Activated naive CD8-positive, alpha-beta T cell treated with anti-CD3 and anti-CD28 coated beads, Interleukin-2, amount 50 U/mL, for 24 hours (primary cell): ENCODE measurements at regions not wholly inside any gene's neighbourhood (a gene's known extent, or its start where the extent isn't known, plus 50 kb on each side); places are given as distances from the start of the nearest gene placed in this dataset.

Source experiments
- ATAC-seq: fragments of 150-1000 bp; cut with Tn5 transposase; one replicate; pipeline ENCODE4 v1.10.0; 2021
- DNase-seq: peaks from one replicate; pipeline ENCODE4 v3.0.0; 2021
- H3K27ac Mint-ChIP-seq: one replicate; pipeline ENCODE4 v1.8.0; 2021; ENCODE audit warnings: mild to moderate bottlenecking, mixed read lengths
- H3K27me3 Mint-ChIP-seq: one replicate; pipeline ENCODE4 v1.8.0; 2021; ENCODE audit warnings: mixed read lengths
- H3K36me3 Mint-ChIP-seq: one replicate; pipeline ENCODE4 v1.8.0; 2021; ENCODE audit warnings: low read depth, mixed read lengths
- H3K4me1 Mint-ChIP-seq: one replicate; pipeline ENCODE4 v1.8.0; 2021; ENCODE audit warnings: mixed read lengths
- H3K4me3 Mint-ChIP-seq: one replicate; pipeline ENCODE4 v1.8.0; 2021; ENCODE audit warnings: mild to moderate bottlenecking, moderate library complexity, mixed read lengths
- H3K9me3 Mint-ChIP-seq: one replicate; pipeline ENCODE4 v1.8.0; 2021; ENCODE audit warnings: mixed read lengths

- no peak overlapping the region for H3K4me3 Mint-ChIP-seq
- no peaks in the 10 kb centered on the region for H3K27me3 Mint-ChIP-seq
- DNase-seq (no peak), ATAC-seq (no peak)
- no peaks in the 10 kb centered on the region for H3K36me3 Mint-ChIP-seq
- H3K4me1 Mint-ChIP-seq: no peaks in the 10 kb centered on the region
- no peak overlapping the region for H3K27ac Mint-ChIP-seq
- peaks cover 4% of the 10 kb centered on the region for H3K9me3 Mint-ChIP-seq
Observed at GRCh38 chr3:24769918-24770317, 275.3 kb upstream of the THRB start.

DNA sequence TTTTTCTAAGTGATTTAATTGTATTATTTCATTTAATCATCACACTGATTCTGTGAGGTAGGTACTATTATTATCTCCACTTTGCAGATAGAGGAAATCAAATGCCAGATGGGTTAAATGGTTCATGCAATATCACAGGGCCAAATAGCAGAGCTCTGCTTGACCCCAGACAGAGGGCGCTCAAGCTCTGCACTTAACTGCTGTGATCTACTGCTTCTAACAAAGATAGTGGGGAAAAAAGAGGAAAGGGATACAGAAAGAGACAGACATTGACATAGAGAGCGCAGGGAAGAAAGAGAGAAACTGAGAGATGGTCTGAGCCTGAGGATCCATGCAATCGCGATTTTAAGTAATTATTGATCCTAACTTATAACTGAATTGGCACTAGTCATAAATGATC is 279.1 kb upstream of the THRB start:
- H3K4me3 Mint-ChIP-seq: no peak overlapping the region
- DNase-seq: peak; percentile 12
- peaks cover 4% of the 10 kb centered on the region for H3K9me3 Mint-ChIP-seq
- ATAC-seq: no peak
- no peaks in the 10 kb centered on the region for H3K36me3 Mint-ChIP-seq
- H3K4me1 Mint-ChIP-seq: no peaks in the 10 kb centered on the region
- no peak overlapping the region for H3K27ac Mint-ChIP-seq
- no peaks in the 10 kb centered on the region for H3K27me3 Mint-ChIP-seq

DNA sequence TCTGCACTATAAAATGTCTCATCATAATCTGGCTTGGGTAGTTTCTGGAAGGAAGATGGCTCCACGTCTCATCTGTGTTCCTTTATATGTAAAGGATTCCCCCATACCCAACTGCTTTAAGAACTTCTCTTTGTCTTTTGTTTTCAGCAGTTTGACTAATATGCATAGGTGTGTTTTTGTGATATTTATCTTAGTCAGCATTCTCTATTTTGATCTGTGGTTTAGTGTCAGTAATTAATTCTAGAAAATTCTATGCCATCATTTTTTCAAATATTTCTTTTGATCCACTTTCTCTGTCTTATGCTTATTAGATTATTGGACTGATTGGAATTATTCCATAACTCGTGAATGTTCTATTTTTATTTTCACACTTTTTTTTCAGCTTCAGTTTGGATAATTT is 286.3 kb upstream of the THRB start:
- no peak for DNase-seq
- Mint-ChIP-seq H3K27me3 (no peaks in the 10 kb centered on the region), H3K4me1 (no peaks in the 10 kb centered on the region), H3K9me3 (peaks cover 15% of the 10 kb centered on the region), H3K4me3 (no peak overlapping the region), H3K27ac (no peak overlapping the region), H3K36me3 (no peaks in the 10 kb centered on the region)
- ATAC-seq: no peak

- H3K9me3 Mint-ChIP-seq: peaks cover 15% of the 10 kb centered on the region
- H3K4me1 Mint-ChIP-seq: no peaks in the 10 kb centered on the region
- no peaks in the 10 kb centered on the region for H3K27me3 Mint-ChIP-seq
- no peaks in the 10 kb centered on the region for H3K36me3 Mint-ChIP-seq
- H3K4me3 Mint-ChIP-seq: no peak overlapping the region
- ATAC-seq (no peak), DNase-seq (no peak)
- H3K27ac Mint-ChIP-seq: no peak overlapping the region
Observed at GRCh38 chr3:24781454-24781853, 286.8 kb upstream of the THRB start.

- H3K4me1 Mint-ChIP-seq: no peaks in the 10 kb centered on the region
- DNase-seq: no peak
- H3K27ac Mint-ChIP-seq: no peak overlapping the region
- H3K4me3 Mint-ChIP-seq: no peak overlapping the region
- ATAC-seq: no peak
- H3K9me3 Mint-ChIP-seq: no peaks in the 10 kb centered on the region
- no peaks in the 10 kb centered on the region for H3K27me3 Mint-ChIP-seq
- H3K36me3 Mint-ChIP-seq: no peaks in the 10 kb centered on the region
Observed at GRCh38 chr3:24793896-24794295, 299.2 kb upstream of the THRB start.

GRCh38 chr3:24802614-24803013 is 308.0 kb upstream of the THRB start:
- H3K9me3 Mint-ChIP-seq: no peaks in the 10 kb centered on the region
- no peak overlapping the region for H3K4me3 Mint-ChIP-seq
- DNase-seq (no peak), ATAC-seq (no peak)
- H3K4me1 Mint-ChIP-seq: no peaks in the 10 kb centered on the region
- no peak overlapping the region for H3K27ac Mint-ChIP-seq
- no peaks in the 10 kb centered on the region for H3K27me3 Mint-ChIP-seq
- H3K36me3 Mint-ChIP-seq: no peaks in the 10 kb centered on the region

DNA sequence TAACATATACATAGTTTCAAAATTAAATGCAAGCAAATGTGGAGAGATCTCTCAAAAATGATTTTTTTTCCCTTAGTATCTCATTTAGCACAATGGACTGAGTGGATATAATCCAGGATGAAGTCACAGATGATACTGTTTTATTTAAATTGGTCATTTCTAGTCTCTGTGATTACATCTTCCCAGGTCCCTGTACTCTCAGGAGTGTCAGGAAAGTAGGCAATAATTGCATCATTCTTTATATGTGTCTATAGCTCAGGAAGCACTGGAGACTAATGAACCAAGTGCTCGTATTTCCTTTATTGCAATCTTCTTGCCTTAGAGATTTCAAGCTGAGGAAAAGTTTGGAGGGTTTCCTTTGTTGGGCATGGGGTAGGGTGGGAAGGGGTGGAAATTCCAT is 309.4 kb upstream of the THRB start:
- Mint-ChIP-seq H3K9me3 (no peaks in the 10 kb centered on the region), H3K36me3 (no peaks in the 10 kb centered on the region), H3K4me1 (no peaks in the 10 kb centered on the region), H3K4me3 (no peak overlapping the region), H3K27me3 (no peaks in the 10 kb centered on the region), H3K27ac (no peak overlapping the region)
- DNase-seq (no peak), ATAC-seq (no peak)

GRCh38 chr3:24810881-24811280 is 316.2 kb upstream of the THRB start:
- ATAC-seq (no peak), DNase-seq (no peak)
- Mint-ChIP-seq H3K4me3 (no peak overlapping the region), H3K4me1 (no peaks in the 10 kb centered on the region), H3K9me3 (peaks cover 4% of the 10 kb centered on the region), H3K36me3 (no peaks in the 10 kb centered on the region), H3K27ac (no peak overlapping the region), H3K27me3 (no peaks in the 10 kb centered on the region)

- no peaks in the 10 kb centered on the region for H3K4me1 Mint-ChIP-seq
- no peaks in the 10 kb centered on the region for H3K36me3 Mint-ChIP-seq
- no peak overlapping the region for H3K27ac Mint-ChIP-seq
- H3K9me3 Mint-ChIP-seq: peaks cover 4% of the 10 kb centered on the region
- H3K4me3 Mint-ChIP-seq: no peak overlapping the region
- DNase-seq (no peak), ATAC-seq (no peak)
- no peaks in the 10 kb centered on the region for H3K27me3 Mint-ChIP-seq
Observed at GRCh38 chr3:24812116-24812515, 317.5 kb upstream of the THRB start.

DNA sequence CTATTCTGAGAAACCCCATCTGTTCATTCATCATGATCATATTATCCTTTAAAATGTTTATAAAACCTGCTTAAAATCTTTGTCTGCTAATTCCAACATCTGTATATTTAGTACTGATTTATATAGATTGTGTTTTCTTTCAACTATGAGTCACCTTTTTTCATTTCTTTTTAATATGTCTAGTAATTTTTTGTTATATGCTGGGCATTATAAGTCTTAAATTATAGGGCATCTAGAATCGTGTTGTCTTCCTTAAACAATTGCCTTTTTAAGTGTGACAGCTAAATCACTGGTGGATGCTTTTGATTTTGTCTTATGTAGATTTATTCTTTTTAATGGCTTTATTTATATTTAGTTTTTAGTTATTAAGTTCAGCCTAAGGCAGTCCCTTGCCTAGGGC is 323.4 kb upstream of the THRB start:
- DNase-seq (no peak), ATAC-seq (no peak)
- no peak overlapping the region for H3K4me3 Mint-ChIP-seq
- no peaks in the 10 kb centered on the region for H3K36me3 Mint-ChIP-seq
- H3K4me1 Mint-ChIP-seq: no peaks in the 10 kb centered on the region
- H3K9me3 Mint-ChIP-seq: peaks cover 13% of the 10 kb centered on the region
- no peak overlapping the region for H3K27ac Mint-ChIP-seq
- no peaks in the 10 kb centered on the region for H3K27me3 Mint-ChIP-seq

DNA sequence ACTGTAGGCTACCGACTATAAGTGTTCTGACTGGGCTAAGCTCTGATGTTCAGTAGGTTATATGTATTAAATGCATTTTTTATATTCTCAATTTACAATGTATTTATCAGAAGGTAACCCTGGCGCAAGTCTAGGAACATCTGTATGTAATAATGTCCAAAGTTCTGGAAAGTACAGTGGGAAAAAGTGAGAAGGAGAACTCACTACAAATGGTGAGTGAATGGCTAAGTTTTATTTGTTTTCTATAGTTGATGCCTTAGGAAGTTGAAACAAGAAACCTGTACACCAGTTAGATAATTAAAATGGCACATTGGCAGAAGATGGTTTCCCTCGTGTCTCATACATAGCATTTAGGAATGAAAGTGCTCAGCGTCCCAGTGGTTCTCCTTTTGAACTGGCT is 333.4 kb upstream of the THRB start:
- Mint-ChIP-seq H3K4me3 (no peak overlapping the region), H3K9me3 (no peaks in the 10 kb centered on the region), H3K27ac (no peak overlapping the region), H3K36me3 (no peaks in the 10 kb centered on the region), H3K27me3 (peaks cover 29% of the 10 kb centered on the region), H3K4me1 (no peaks in the 10 kb centered on the region)
- ATAC-seq (no peak), DNase-seq (no peak)

- Mint-ChIP-seq H3K4me1 (no peaks in the 10 kb centered on the region), H3K4me3 (no peak overlapping the region), H3K9me3 (no peaks in the 10 kb centered on the region), H3K27me3 (peaks cover 29% of the 10 kb centered on the region), H3K36me3 (no peaks in the 10 kb centered on the region), H3K27ac (no peak overlapping the region)
- DNase-seq: no peak
- no peak for ATAC-seq
Observed at GRCh38 chr3:24828551-24828950, 333.9 kb upstream of the THRB start.

DNA sequence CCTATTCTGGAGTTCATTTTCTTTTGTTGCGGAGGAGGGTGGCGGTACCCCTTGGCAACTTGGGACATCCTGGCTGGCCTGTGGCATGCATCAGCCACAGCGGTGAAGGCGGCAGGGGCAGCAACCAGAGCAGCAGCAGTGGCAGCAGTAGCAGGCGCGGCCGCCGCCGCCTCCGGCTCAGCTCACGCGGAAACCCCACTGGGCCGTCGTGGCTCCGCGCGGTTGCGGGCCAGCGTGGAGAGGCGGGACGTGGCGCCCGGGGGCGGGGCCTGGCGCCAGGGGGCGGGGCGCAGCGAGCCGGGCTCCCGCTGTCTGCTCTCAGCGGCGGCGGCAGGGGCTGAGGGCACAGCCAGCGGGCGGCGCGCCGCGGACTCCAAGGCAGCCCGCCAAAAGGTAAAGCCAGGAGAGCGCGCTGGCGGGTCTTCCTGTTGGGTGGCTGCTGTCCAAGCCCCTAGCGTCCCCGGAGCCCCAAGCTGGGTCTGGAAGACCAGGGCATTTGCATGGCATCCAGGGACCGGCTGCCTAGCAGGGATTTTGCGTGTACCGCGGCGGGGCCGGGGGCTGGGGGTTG is 334.4 kb upstream of the THRB start:
- H3K36me3 Mint-ChIP-seq: no peaks in the 10 kb centered on the region
- no peaks in the 10 kb centered on the region for H3K4me1 Mint-ChIP-seq
- peaks cover 29% of the 10 kb centered on the region for H3K27me3 Mint-ChIP-seq
- no peak for ATAC-seq
- H3K4me3 Mint-ChIP-seq: no peak overlapping the region
- H3K27ac Mint-ChIP-seq: no peak overlapping the region
- H3K9me3 Mint-ChIP-seq: no peaks in the 10 kb centered on the region
- DNase-seq: peak; percentile 1

- Mint-ChIP-seq H3K36me3 (no peaks in the 10 kb centered on the region), H3K27ac (no peak overlapping the region), H3K4me1 (no peaks in the 10 kb centered on the region), H3K4me3 (no peak overlapping the region), H3K27me3 (peaks cover 29% of the 10 kb centered on the region), H3K9me3 (no peaks in the 10 kb centered on the region)
- DNase-seq: no peak
- ATAC-seq: peak; percentile 15
Observed at GRCh38 chr3:24829629-24830229, 335.1 kb upstream of the THRB start.

GRCh38 chr3:24830230-24831152 is 335.8 kb upstream of the THRB start:
- Mint-ChIP-seq H3K36me3 (no peaks in the 10 kb centered on the region), H3K4me3 (no peak overlapping the region), H3K4me1 (no peaks in the 10 kb centered on the region), H3K9me3 (no peaks in the 10 kb centered on the region), H3K27me3 (peaks cover 29% of the 10 kb centered on the region), H3K27ac (no peak overlapping the region)
- DNase-seq (no peak), ATAC-seq (no peak)
